ENCODE measurements at regions not wholly inside any gene's neighbourhood (a gene's known extent, or its start where the extent isn't known, plus 50 kb on each side); places are given as distances from the start of the nearest gene placed in this dataset.

- TF ChIP-seq TAF1 (IDR thresholded peaks at IDR 0.05; ENCODE audit: low read depth, low read length): no peak
- no peak for TF ChIP-seq POLR2A (IDR thresholded peaks at IDR 0.05; ENCODE audit: low read depth, low read length)
- TF ChIP-seq SPI1 (IDR thresholded peaks at IDR 0.05; ENCODE audit: low read depth, low read length): no peak
- TF ChIP-seq POLR2AphosphoS5 (IDR thresholded peaks at IDR 0.05; ENCODE audit: low read depth, low read length): no peak
Observed at GRCh38 chr14:105890474-105891220, 364.3 kb downstream of the TMEM121 start.
